T-helper 17 cell (primary cell): ENCODE measurements at regions not wholly inside any gene's neighbourhood (a gene's known extent, or its start where the extent isn't known, plus 50 kb on each side); places are given as distances from the start of the nearest gene placed in this dataset.

Experiments
- ATAC-seq: fragments of 150-1000 bp; cut with Tn5 transposase; 2 replicates; pipeline ENCODE4 v1.10.0; 2021; ENCODE audit warnings: mild to moderate bottlenecking, moderate library complexity
- DNase-seq, 3 donors: peaks; one replicate each; pipeline versions ENCODE4 v3.0.0 to v3.0.0-alpha.2; 2020 to 2021
- H3K9me3 ChIP-seq: one replicate; pipeline ENCODE4 v1.7.0; 2013; ENCODE audit warnings: low read length, mild to moderate bottlenecking; ENCODE audit not compliant: control insufficient read depth, poor library complexity, severe bottlenecking
- H3K27ac Mint-ChIP-seq: one replicate; pipeline ENCODE4 v1.8.0; 2022; ENCODE audit warnings: mild to moderate bottlenecking, moderate library complexity, mixed read lengths
- H3K27me3 Mint-ChIP-seq: one replicate; pipeline ENCODE4 v1.8.0; 2022; ENCODE audit warnings: mixed read lengths
- H3K36me3 Mint-ChIP-seq: one replicate; pipeline ENCODE4 v1.8.0; 2022; ENCODE audit warnings: low read depth, mixed read lengths
- H3K4me1 Mint-ChIP-seq: one replicate; pipeline ENCODE4 v1.8.0; 2022; ENCODE audit warnings: mild to moderate bottlenecking, mixed read lengths
- H3K4me3 Mint-ChIP-seq: one replicate; pipeline ENCODE4 v1.8.0; 2022; ENCODE audit warnings: mild to moderate bottlenecking, moderate library complexity, mixed read lengths

GRCh38 chr4:153850533-153851280 lies 61.8 kb upstream of the SFRP2 start:
- no peaks in the 10 kb centered on the region for H3K4me1 Mint-ChIP-seq
- H3K9me3 ChIP-seq, result no peaks in the 10 kb centered on the region
- peaks cover 3% of the 10 kb centered on the region for H3K36me3 Mint-ChIP-seq
- H3K27me3 Mint-ChIP-seq, result peaks cover 19% of the 10 kb centered on the region
- H3K4me3 Mint-ChIP-seq, result no peak overlapping the region
- ATAC-seq, result no peak
- no peak for DNase-seq
- no peak overlapping the region for H3K27ac Mint-ChIP-seq

DNA sequence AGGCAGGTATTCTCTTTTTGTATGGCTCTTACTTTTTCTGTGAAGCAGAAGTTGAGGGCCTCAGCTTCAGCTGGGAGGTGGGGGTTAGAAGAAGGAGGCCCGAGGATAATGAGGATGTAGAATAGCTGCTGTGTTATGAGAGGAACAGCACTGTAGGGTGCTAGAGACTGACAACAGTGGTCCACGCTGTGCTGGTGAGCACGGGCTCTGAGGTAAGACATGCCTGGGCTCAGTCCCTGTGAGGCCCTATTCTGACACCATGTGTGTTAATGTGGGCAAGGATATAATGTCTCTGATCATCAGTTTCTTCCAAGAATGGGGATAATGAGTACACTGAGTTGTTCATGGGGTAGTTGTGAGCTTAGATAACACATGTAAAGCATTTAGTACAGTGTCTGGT lies 55.3 kb upstream of the SFRP2 start:
- Mint-ChIP-seq H3K27ac (no peak overlapping the region), H3K36me3 (no peaks in the 10 kb centered on the region), H3K4me1 (no peaks in the 10 kb centered on the region), H3K4me3 (no peak overlapping the region), H3K27me3 (peaks cover 19% of the 10 kb centered on the region)
- no peak for ATAC-seq
- H3K9me3 ChIP-seq, result no peaks in the 10 kb centered on the region
- DNase-seq, result no peak
